ENCODE measurements at regions not wholly inside any gene's neighbourhood (a gene's known extent, or its start where the extent isn't known, plus 50 kb on each side); places are given as distances from the start of the nearest gene placed in this dataset.

- TF ChIP-seq POLR2A (IDR thresholded peaks at IDR 0.05; ENCODE audit: low read depth, low read length) (no peak), TAF1 (IDR thresholded peaks at IDR 0.05; ENCODE audit: borderline replicate concordance, low read depth, low read length) (no peak), POLR2AphosphoS5 (IDR thresholded peaks at IDR 0.05; ENCODE audit: low read depth, low read length) (no peak)
Observed at GRCh38 chr7:13161125-13161524, 473.7 kb downstream of the ARL4A start.

Measured in GM12892 (cell line).